Uterus (tissue), 3 donors: ENCODE measurements at regions not wholly inside any gene's neighbourhood (a gene's known extent, or its start where the extent isn't known, plus 50 kb on each side); places are given as distances from the start of the nearest gene placed in this dataset.

Source experiments
- DNase-seq, 2 donors: peaks; one replicate each; pipeline ENCODE4 v3.0.0-alpha.2; 2019 to 2020
- H3K27ac ChIP-seq, 2 donors: fragments of 200-600 bp; sonication (generic); 1 replicate in 1 of 2; 2 replicates in 1 of 2; pipeline ENCODE4 v1.5.1; 2016 to 2018
- H3K27me3 ChIP-seq, 2 donors: fragments of 200-600 bp; sonication (generic); one replicate each; pipeline ENCODE4 v1.5.1; 2018 to 2019; ENCODE audit warnings: control low read depth in 1 of 2
- H3K36me3 ChIP-seq, 2 donors: fragments of 200-600 bp; sonication (generic); one replicate each; pipeline ENCODE4 v1.5.1; 2019; ENCODE audit warnings: control low read depth in 1 of 2
- H3K4me1 ChIP-seq, 2 donors: fragments of 200-600 bp; sonication (generic); one replicate each; pipeline ENCODE4 v1.5.1; 2018 to 2019; ENCODE audit warnings: control low read depth in 1 of 2
- H3K4me3 ChIP-seq, 2 donors: fragments of 200-600 bp; sonication (generic); 1 replicate in 1 of 2; 2 replicates in 1 of 2; pipeline ENCODE4 v1.5.1; 2018 to 2019; ENCODE audit warnings: mild to moderate bottlenecking in 1 of 2
- H3K9me3 ChIP-seq, 2 donors: fragments of 200-600 bp; sonication (generic); one replicate each; pipeline ENCODE4 v1.5.1; 2019; ENCODE audit warnings: control low read depth in 1 of 2
- CTCF ChIP-seq, 4 experiments: fragments of 200-600 bp in 2 of 4; fragments of 450-650 bp in 2 of 4; sonication (generic) in 2 of 4; IDR thresholded peaks; one replicate each; pipeline ENCODE4 v1.5.1; 2016 to 2019; ENCODE audit warnings: antibody characterized with exemption in 4 of 4, mild to moderate bottlenecking in 2 of 4, moderate library complexity in 1 of 4
- POLR2A ChIP-seq, 2 donors: fragments of 450-650 bp; IDR thresholded peaks; one replicate each; pipeline ENCODE4 v1.6.1; 2016; ENCODE audit warnings: antibody characterized with exemption in 2 of 2, mild to moderate bottlenecking in 1 of 2, moderate library complexity in 1 of 2
- intact Hi-C: fragments of 100-400 bp; cut with DNase I; formaldehyde crosslinking; loops from one replicate; pipeline ENCODE4 v1.15.1; 2023; ENCODE audit warnings: low total_unique reads
- donor health status: DM: yes; HTN: yes; CAD: no.

- Histone ChIP-seq H3K36me3 (no peaks in the 10 kb centered on the region), H3K4me1 (no peaks in the 10 kb centered on the region), H3K4me3 (no peak overlapping the region), H3K9me3 (no peaks in the 10 kb centered on the region), H3K27ac (no peak overlapping the region), H3K27me3 (no peaks in the 10 kb centered on the region)
- DNase-seq = no peak
- intact Hi-C loops = no loop called here
- no peak for TF ChIP-seq POLR2A (IDR thresholded peaks at IDR 0.05)
- no peak for TF ChIP-seq CTCF (IDR thresholded peaks at IDR 0.05)
Observed at GRCh38 chr2:184523732-184524131, 74.6 kb upstream of the ZNF804A start.

GRCh38 chr2:184524551-184525382, 73.6 kb upstream of the ZNF804A start:
- H3K4me3 ChIP-seq = no peak overlapping the region
- no peak overlapping the region for H3K27ac ChIP-seq
- H3K36me3 ChIP-seq = no peaks in the 10 kb centered on the region
- no peaks in the 10 kb centered on the region for H3K9me3 ChIP-seq
- TF ChIP-seq CTCF (IDR thresholded peaks at IDR 0.05) (no peak), POLR2A (IDR thresholded peaks at IDR 0.05) (no peak)
- H3K4me1 ChIP-seq = no peaks in the 10 kb centered on the region
- H3K27me3 ChIP-seq = no peaks in the 10 kb centered on the region
- intact Hi-C loops = no loop called here
- no peak for DNase-seq

- Histone ChIP-seq H3K36me3 (no peaks in the 10 kb centered on the region), H3K4me3 (no peak overlapping the region), H3K27me3 (no peaks in the 10 kb centered on the region), H3K4me1 (no peaks in the 10 kb centered on the region), H3K9me3 (no peaks in the 10 kb centered on the region), H3K27ac (no peak overlapping the region)
- no peak for TF ChIP-seq CTCF (IDR thresholded peaks at IDR 0.05)
- TF ChIP-seq POLR2A (IDR thresholded peaks at IDR 0.05) = no peak
- intact Hi-C loops = no loop called here
- DNase-seq = no peak
Observed at GRCh38 chr2:184527058-184527457, 71.3 kb upstream of the ZNF804A start.

GRCh38 chr2:184528119-184528518, 70.2 kb upstream of the ZNF804A start:
- H3K36me3 ChIP-seq = no peaks in the 10 kb centered on the region
- no peak for DNase-seq
- no peak overlapping the region for H3K4me3 ChIP-seq
- no peaks in the 10 kb centered on the region for H3K9me3 ChIP-seq
- no peak for TF ChIP-seq POLR2A (IDR thresholded peaks at IDR 0.05)
- TF ChIP-seq CTCF (IDR thresholded peaks at IDR 0.05) = no peak
- no peaks in the 10 kb centered on the region for H3K27me3 ChIP-seq
- no peaks in the 10 kb centered on the region for H3K4me1 ChIP-seq
- intact Hi-C loops = no loop called here
- no peak overlapping the region for H3K27ac ChIP-seq

GRCh38 chr2:184530239-184530638, 68.1 kb upstream of the ZNF804A start:
- no peaks in the 10 kb centered on the region for H3K4me1 ChIP-seq
- intact Hi-C loops = no loop called here
- H3K4me3 ChIP-seq = no peak overlapping the region
- no peaks in the 10 kb centered on the region for H3K27me3 ChIP-seq
- no peaks in the 10 kb centered on the region for H3K9me3 ChIP-seq
- no peak for DNase-seq
- H3K27ac ChIP-seq = no peak overlapping the region
- TF ChIP-seq POLR2A (IDR thresholded peaks at IDR 0.05) (no peak), CTCF (IDR thresholded peaks at IDR 0.05) (no peak)
- H3K36me3 ChIP-seq = no peaks in the 10 kb centered on the region
